GM13977 (cell line): ENCODE measurements at regions not wholly inside any gene's neighbourhood (a gene's known extent, or its start where the extent isn't known, plus 50 kb on each side); places are given as distances from the start of the nearest gene placed in this dataset.
"Not testable (repeated sequence)": the region's sequence is repeated elsewhere in the genome, so short reads cannot be mapped to it uniquely, and the experiment has no call there.

Experiments used
- DNase-seq: peaks from one replicate; pipeline ENCODE4 v3.0.0; 2012; ENCODE audit warnings: low spot score
- CTCF ChIP-seq: IDR thresholded peaks from 2 replicates; pipeline ENCODE4 v1.5.1; 2012; ENCODE audit warnings: mild to moderate bottlenecking, control low read depth; ENCODE audit not compliant: insufficient read depth; ENCODE audit errors: extremely low read depth, missing control alignments
- in situ Hi-C: fragments of 300-500 bp; cut with MboI; formaldehyde crosslinking; loops from one replicate; pipeline ENCODE4 v1.12.0; 2022; ENCODE audit warnings: low sequenced_read_pairs, low pct_unique_long_range_greater_than_20kb, mixed read lengths, inconsistent platforms; ENCODE audit not compliant: unreplicated experiment

GRCh38 chr7:32727483-32728411 lies 163.8 kb downstream of the KBTBD2 start:
- in situ Hi-C loops, result not testable (repeated sequence)
- DNase-seq, result peak; percentile 48

DNA sequence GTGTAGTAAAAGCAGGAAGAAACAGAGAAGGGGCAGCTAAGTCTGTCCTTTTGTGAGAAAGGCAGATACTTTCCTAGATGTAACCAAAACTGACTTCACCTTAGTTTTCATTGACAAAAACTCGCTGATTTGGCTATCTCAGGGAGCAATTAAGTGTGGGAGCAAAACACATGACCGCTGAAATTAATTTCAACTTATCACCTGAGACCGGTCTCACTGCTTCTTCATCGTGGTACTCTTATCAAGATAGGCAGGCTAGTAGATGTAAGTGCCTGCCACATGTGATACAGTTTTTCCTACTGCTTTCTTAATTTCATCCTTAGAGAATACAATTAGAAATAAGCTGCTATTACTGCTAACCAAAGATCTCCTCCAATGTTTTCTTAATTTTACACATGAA lies 168.7 kb downstream of the KBTBD2 start:
- in situ Hi-C loops, result not testable (repeated sequence)

DNA sequence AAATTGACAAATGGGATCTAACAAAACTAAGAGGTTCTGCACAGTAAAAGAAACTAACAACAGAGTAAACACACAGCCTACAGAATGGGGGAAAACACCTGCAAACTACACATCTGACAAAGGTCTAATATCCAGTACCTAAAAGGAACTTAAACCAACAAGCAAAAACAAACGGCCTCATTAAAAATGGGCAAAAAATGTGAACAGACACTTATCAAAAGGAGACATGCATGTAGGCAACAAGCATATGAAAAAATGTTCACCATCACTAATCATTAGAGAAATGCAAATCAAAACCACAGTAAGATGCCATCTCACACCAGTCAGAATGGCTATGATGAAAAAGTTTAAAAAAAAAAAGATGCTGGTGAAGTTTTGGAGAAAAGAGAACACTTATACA lies 197.4 kb downstream of the KBTBD2 start:
- in situ Hi-C loops, result no loop called here
- DNase-seq, result no peak
- TF ChIP-seq CTCF, result no peak

More for the DNA sequence above, 168.7 kb downstream of the KBTBD2 start:
- DNase-seq, result not testable (repeated sequence)

GRCh38 chr7:32691965-32692815 lies 196.9 kb downstream of the AVL9 start:
- DNase-seq, in situ Hi-C loops: not testable (repeated sequence)
- TF ChIP-seq CTCF, result peak; percentile 26

- DNase-seq, in situ Hi-C loops: not testable (repeated sequence)
Measured at GRCh38 chr7:32688092-32688491, 192.8 kb downstream of the AVL9 start.

GRCh38 chr7:32681174-32681518 lies 185.9 kb downstream of the AVL9 start:
- no peak for TF ChIP-seq CTCF
- in situ Hi-C loops, result no loop called here
- DNase-seq, result no peak

- TF ChIP-seq CTCF, result no peak
- DNase-seq, result no peak
- in situ Hi-C loops, result no loop called here
Measured at GRCh38 chr7:32680259-32681173, 185.2 kb downstream of the AVL9 start.
